Brain microvascular endothelial cell (primary cell): ENCODE measurements at regions not wholly inside any gene's neighbourhood (a gene's known extent, or its start where the extent isn't known, plus 50 kb on each side); places are given as distances from the start of the nearest gene placed in this dataset.

Experiments
- DNase-seq: peaks from one replicate; pipeline ENCODE4 v3.0.0-alpha.2; 2020
- H3K27ac ChIP-seq: fragments of 250-450 bp; sonication (Bioruptor Pico); 2 replicates; pipeline ENCODE4 v1.5.1; 2020; ENCODE audit warnings: mild to moderate bottlenecking, moderate library complexity
- H3K27me3 ChIP-seq: fragments of 250-450 bp; sonication (Bioruptor Pico); replicated peaks from 2 replicates; pipeline ENCODE4 v1.5.1; 2020; ENCODE audit warnings: mild to moderate bottlenecking
- H3K36me3 ChIP-seq: fragments of 250-450 bp; sonication (Bioruptor Pico); replicated peaks from 2 replicates; pipeline ENCODE4 v1.5.1; 2020; ENCODE audit warnings: mild to moderate bottlenecking
- H3K4me3 ChIP-seq: 2 replicates; pipeline ENCODE4 v1.5.1; 2011; ENCODE audit warnings: low read depth, mild to moderate bottlenecking, control low read depth, low read length, moderate library complexity
- CTCF ChIP-seq: IDR thresholded peaks from 2 replicates; pipeline ENCODE4 v1.5.1; 2011; ENCODE audit warnings: low read depth, mild to moderate bottlenecking, moderate library complexity, low read length, control low read depth, inconsistent platforms; ENCODE audit errors: missing control alignments
- in situ Hi-C: cut with HindIII; loops from 2 replicates; pipeline ENCODE4 v1.10.0; 2017; ENCODE audit warnings: low sequenced_read_pairs, low pct_ligation_motif_present

- in situ Hi-C loops = no loop called here
- DNase-seq = no peak
- Histone ChIP-seq H3K4me3 (no peak overlapping the region), H3K27me3 (no peaks in the 10 kb centered on the region), H3K36me3 (no peaks in the 10 kb centered on the region), H3K27ac (no peak overlapping the region)
- no peak for TF ChIP-seq CTCF
Observed at GRCh38 chr2:15889442-15890123, 50.8 kb upstream of the MYCN start.

- TF ChIP-seq CTCF = no peak
- in situ Hi-C loops = no loop called here
- Histone ChIP-seq H3K4me3 (no peak overlapping the region), H3K27me3 (no peaks in the 10 kb centered on the region), H3K36me3 (no peaks in the 10 kb centered on the region), H3K27ac (no peak overlapping the region)
- DNase-seq = no peak
Observed at GRCh38 chr2:15890124-15890754, 50.1 kb upstream of the MYCN start.
